ENCODE measurements at regions not wholly inside any gene's neighbourhood (a gene's known extent, or its start where the extent isn't known, plus 50 kb on each side); places are given as distances from the start of the nearest gene placed in this dataset.

DNA sequence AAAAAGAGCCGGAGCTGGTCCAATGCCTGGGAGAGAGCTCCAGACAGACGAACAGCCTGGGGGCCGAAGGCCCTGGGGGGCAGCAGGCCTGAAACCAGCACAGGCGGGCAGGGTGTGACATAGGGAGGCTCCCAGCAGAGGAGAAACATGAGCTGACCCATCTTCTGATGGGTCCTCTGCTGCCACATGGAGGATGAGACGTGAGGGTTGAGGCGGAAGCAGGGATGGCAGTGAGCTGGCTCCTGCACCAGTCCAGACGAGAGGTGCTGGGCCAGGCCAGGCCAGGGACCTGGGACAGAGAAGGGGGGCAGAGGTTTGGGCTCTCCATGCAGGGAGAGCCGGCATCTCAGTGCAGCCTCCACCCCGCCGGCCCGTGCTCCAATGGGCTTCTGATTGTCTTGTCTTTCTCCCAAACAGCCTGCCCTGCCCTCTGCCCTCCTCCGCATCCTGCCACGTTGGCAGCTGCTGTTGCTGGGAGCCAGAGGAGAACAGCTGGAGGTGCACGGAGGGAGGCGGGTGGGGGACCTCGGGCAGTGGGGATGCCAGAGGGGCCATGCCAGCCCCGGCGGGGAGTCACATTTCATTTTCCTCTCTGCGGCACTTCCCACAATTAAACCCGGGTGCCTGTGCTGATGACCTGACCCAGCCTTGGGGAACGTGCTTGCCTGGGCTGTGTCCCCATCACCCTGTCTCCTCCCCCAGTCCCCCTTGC is 139.1 kb upstream of the GSE1 start:
- CTCF ChIA-PET: interaction anchor here (0.6 to 1.2 kb wide), 3 partner anchors 14 to 137 kb away, joined by 3 to 5 read pairs (median 4); no protein-coding TSS in a partner anchor
- DNase-seq (ENCODE audit: low read depth): no peak
- H3K4me3 ChIP-seq (ENCODE audit: low read depth, low read length): no peak overlapping the region
- POLR2A ChIA-PET: no interaction called here
- no peaks in the 10 kb centered on the region for H3K36me3 ChIP-seq (ENCODE audit: control insufficient read depth, insufficient read depth, low read length)
- no peaks in the 10 kb centered on the region for H3K27me3 ChIP-seq (ENCODE audit: control insufficient read depth, insufficient read depth, low read length)
- peak; percentile 21; the same call in 1 of the 2 replicates for TF ChIP-seq CTCF (IDR thresholded peaks at IDR 0.05; ENCODE audit: insufficient read depth, low read depth, low read length)

DNA sequence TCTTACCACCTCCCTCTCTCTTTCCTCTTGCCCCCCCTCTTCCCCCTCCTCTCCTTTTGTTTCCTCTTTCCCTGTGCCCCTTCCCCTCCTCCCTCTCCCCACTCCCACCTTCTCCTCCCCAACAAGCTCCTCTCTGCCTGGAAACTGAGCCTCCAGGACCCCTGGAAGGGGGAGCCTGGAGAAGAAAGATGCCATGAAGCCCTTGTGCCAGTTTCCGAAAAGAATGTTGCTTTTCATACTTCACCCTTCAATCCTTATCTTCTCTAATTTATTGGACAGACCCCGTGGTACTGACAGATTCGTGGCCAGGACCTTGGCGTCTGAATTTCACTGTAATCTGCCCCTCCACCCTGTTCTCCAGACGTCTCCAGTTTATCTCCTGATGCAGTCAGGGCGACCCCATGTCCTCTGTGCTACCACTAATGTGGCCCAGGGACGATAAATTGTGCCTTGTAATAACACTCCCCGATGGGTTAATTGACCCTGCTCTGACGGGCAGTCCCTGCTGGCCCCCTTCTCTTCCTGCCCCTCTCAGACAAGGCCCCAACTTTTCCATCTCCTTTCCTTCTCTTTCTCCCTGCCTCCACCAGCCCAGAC is 138.4 kb upstream of the GSE1 start:
- ChIA-PET CTCF (interaction anchor here (0.6 to 1.0 kb wide), 2 partner anchors 18 to 136 kb away, joined by 4 to 5 read pairs; no protein-coding TSS in a partner anchor), POLR2A (no interaction called here)
- Histone ChIP-seq H3K4me3 (ENCODE audit: low read depth, low read length) (no peak overlapping the region), H3K27me3 (ENCODE audit: control insufficient read depth, insufficient read depth, low read length) (no peaks in the 10 kb centered on the region), H3K36me3 (ENCODE audit: control insufficient read depth, insufficient read depth, low read length) (no peaks in the 10 kb centered on the region)
- no peak for DNase-seq (ENCODE audit: low read depth)
- no peak for TF ChIP-seq CTCF (IDR thresholded peaks at IDR 0.05; ENCODE audit: insufficient read depth, low read depth, low read length)

GRCh38 chr16:85475233-85475632 is 137.9 kb upstream of the GSE1 start:
- H3K27me3 ChIP-seq (ENCODE audit: control insufficient read depth, insufficient read depth, low read length): no peaks in the 10 kb centered on the region
- DNase-seq (ENCODE audit: low read depth): no peak
- CTCF ChIA-PET: no interaction called here
- no peaks in the 10 kb centered on the region for H3K36me3 ChIP-seq (ENCODE audit: control insufficient read depth, insufficient read depth, low read length)
- no peak for TF ChIP-seq CTCF (IDR thresholded peaks at IDR 0.05; ENCODE audit: insufficient read depth, low read depth, low read length)
- POLR2A ChIA-PET: no interaction called here
- no peak overlapping the region for H3K4me3 ChIP-seq (ENCODE audit: low read depth, low read length)

- H3K36me3 ChIP-seq (ENCODE audit: control insufficient read depth, insufficient read depth, low read length): no peaks in the 10 kb centered on the region
- H3K27me3 ChIP-seq (ENCODE audit: control insufficient read depth, insufficient read depth, low read length): no peaks in the 10 kb centered on the region
- CTCF ChIA-PET: no interaction called here
- POLR2A ChIA-PET: no interaction called here
- no peak for TF ChIP-seq CTCF (IDR thresholded peaks at IDR 0.05; ENCODE audit: insufficient read depth, low read depth, low read length)
- no peak for DNase-seq (ENCODE audit: low read depth)
- no peak overlapping the region for H3K4me3 ChIP-seq (ENCODE audit: low read depth, low read length)
Measured at GRCh38 chr16:85475691-85476300, 137.3 kb upstream of the GSE1 start.

GRCh38 chr16:85476389-85476788 is 136.7 kb upstream of the GSE1 start:
- no peak for TF ChIP-seq CTCF (IDR thresholded peaks at IDR 0.05; ENCODE audit: insufficient read depth, low read depth, low read length)
- ChIA-PET CTCF (interaction anchor here (1.3 to 1.6 kb wide), 2 partner anchors 15 to 140 kb away, joined by 3 to 4 read pairs; no protein-coding TSS in a partner anchor), POLR2A (no interaction called here)

More at GRCh38 chr16:85476389-85476788, 136.7 kb upstream of the GSE1 start:
- Histone ChIP-seq H3K4me3 (ENCODE audit: low read depth, low read length) (no peak overlapping the region), H3K36me3 (ENCODE audit: control insufficient read depth, insufficient read depth, low read length) (no peaks in the 10 kb centered on the region), H3K27me3 (ENCODE audit: control insufficient read depth, insufficient read depth, low read length) (no peaks in the 10 kb centered on the region)
- no peak for DNase-seq (ENCODE audit: low read depth)

Measured in BJ (cell line).